ENCODE measurements at regions not wholly inside any gene's neighbourhood (a gene's known extent, or its start where the extent isn't known, plus 50 kb on each side); places are given as distances from the start of the nearest gene placed in this dataset.

GRCh38 chr1:163544441-163544840 is 222.7 kb downstream of the NUF2 start:
- H3K9me3 Mint-ChIP-seq (ENCODE audit: unreplicated experiment): peaks cover 1% of the 10 kb centered on the region
- TF ChIP-seq CTCF (IDR thresholded peaks at IDR 0.05; ENCODE audit: partially characterized antibody, unreplicated experiment): no peak
- peaks cover 1% of the 10 kb centered on the region for H3K27me3 Mint-ChIP-seq (ENCODE audit: unreplicated experiment)
- H3K36me3 Mint-ChIP-seq (ENCODE audit: unreplicated experiment): peaks cover 5% of the 10 kb centered on the region
- DNase-seq: no peak
- H3K27ac Mint-ChIP-seq (ENCODE audit: unreplicated experiment): no peak overlapping the region
- no peaks in the 10 kb centered on the region for H3K4me1 Mint-ChIP-seq (ENCODE audit: low read depth, unreplicated experiment)
- no peak overlapping the region for H3K4me3 Mint-ChIP-seq (ENCODE audit: unreplicated experiment)

- peaks cover 8% of the 10 kb centered on the region for H3K4me1 Mint-ChIP-seq (ENCODE audit: low read depth, unreplicated experiment)
- no peak for TF ChIP-seq CTCF (IDR thresholded peaks at IDR 0.05; ENCODE audit: partially characterized antibody, unreplicated experiment)
- DNase-seq: no peak
- H3K4me3 Mint-ChIP-seq (ENCODE audit: unreplicated experiment): no peak overlapping the region
- no peaks in the 10 kb centered on the region for H3K27me3 Mint-ChIP-seq (ENCODE audit: unreplicated experiment)
- peaks cover 4% of the 10 kb centered on the region for H3K36me3 Mint-ChIP-seq (ENCODE audit: unreplicated experiment)
- no peak overlapping the region for H3K27ac Mint-ChIP-seq (ENCODE audit: unreplicated experiment)
- peaks cover 2% of the 10 kb centered on the region for H3K9me3 Mint-ChIP-seq (ENCODE audit: unreplicated experiment)
Observed at GRCh38 chr1:163558162-163558561, 236.4 kb downstream of the NUF2 start.

- Mint-ChIP-seq H3K4me1 (ENCODE audit: low read depth, unreplicated experiment) (peaks cover 19% of the 10 kb centered on the region), H3K27me3 (ENCODE audit: unreplicated experiment) (peaks cover 3% of the 10 kb centered on the region)
- no peak for DNase-seq
Observed at GRCh38 chr1:163561580-163562295, 240.0 kb downstream of the NUF2 start.

GRCh38 chr1:163562355-163562754 is 240.6 kb downstream of the NUF2 start:
- DNase-seq: no peak
- no peak overlapping the region for H3K4me3 Mint-ChIP-seq (ENCODE audit: unreplicated experiment)
- peaks cover 6% of the 10 kb centered on the region for H3K9me3 Mint-ChIP-seq (ENCODE audit: unreplicated experiment)
- H3K36me3 Mint-ChIP-seq (ENCODE audit: unreplicated experiment): no peaks in the 10 kb centered on the region
- H3K27me3 Mint-ChIP-seq (ENCODE audit: unreplicated experiment): peaks cover 3% of the 10 kb centered on the region
- no peak for TF ChIP-seq CTCF (IDR thresholded peaks at IDR 0.05; ENCODE audit: partially characterized antibody, unreplicated experiment)
- peaks cover 19% of the 10 kb centered on the region for H3K4me1 Mint-ChIP-seq (ENCODE audit: low read depth, unreplicated experiment)
- peak overlapping the region; percentile 91 for H3K27ac Mint-ChIP-seq (ENCODE audit: unreplicated experiment)

More at GRCh38 chr1:163561580-163562295, 240.0 kb downstream of the NUF2 start:
- H3K36me3 Mint-ChIP-seq (ENCODE audit: unreplicated experiment): no peaks in the 10 kb centered on the region
- H3K4me3 Mint-ChIP-seq (ENCODE audit: unreplicated experiment): peak overlapping the region; percentile 10
- peak overlapping the region; percentile 91 for H3K27ac Mint-ChIP-seq (ENCODE audit: unreplicated experiment)
- TF ChIP-seq CTCF (IDR thresholded peaks at IDR 0.05; ENCODE audit: partially characterized antibody, unreplicated experiment): peak; percentile 23
- peaks cover 6% of the 10 kb centered on the region for H3K9me3 Mint-ChIP-seq (ENCODE audit: unreplicated experiment)

GRCh38 chr1:163565166-163565565 is 243.4 kb downstream of the NUF2 start:
- Mint-ChIP-seq H3K4me1 (ENCODE audit: low read depth, unreplicated experiment) (peaks cover 19% of the 10 kb centered on the region), H3K4me3 (ENCODE audit: unreplicated experiment) (peak overlapping the region; percentile 28), H3K27ac (ENCODE audit: unreplicated experiment) (peak overlapping the region; percentile 93), H3K9me3 (ENCODE audit: unreplicated experiment) (peaks cover 6% of the 10 kb centered on the region), H3K36me3 (ENCODE audit: unreplicated experiment) (no peaks in the 10 kb centered on the region), H3K27me3 (ENCODE audit: unreplicated experiment) (peaks cover 3% of the 10 kb centered on the region)
- no peak for TF ChIP-seq CTCF (IDR thresholded peaks at IDR 0.05; ENCODE audit: partially characterized antibody, unreplicated experiment)
- peak; percentile 27 for DNase-seq
